ENCODE measurements at regions not wholly inside any gene's neighbourhood (a gene's known extent, or its start where the extent isn't known, plus 50 kb on each side); places are given as distances from the start of the nearest gene placed in this dataset.
"Not testable (repeated sequence)": the region's sequence is repeated elsewhere in the genome, so short reads cannot be mapped to it uniquely, and the experiment has no call there.

DNA sequence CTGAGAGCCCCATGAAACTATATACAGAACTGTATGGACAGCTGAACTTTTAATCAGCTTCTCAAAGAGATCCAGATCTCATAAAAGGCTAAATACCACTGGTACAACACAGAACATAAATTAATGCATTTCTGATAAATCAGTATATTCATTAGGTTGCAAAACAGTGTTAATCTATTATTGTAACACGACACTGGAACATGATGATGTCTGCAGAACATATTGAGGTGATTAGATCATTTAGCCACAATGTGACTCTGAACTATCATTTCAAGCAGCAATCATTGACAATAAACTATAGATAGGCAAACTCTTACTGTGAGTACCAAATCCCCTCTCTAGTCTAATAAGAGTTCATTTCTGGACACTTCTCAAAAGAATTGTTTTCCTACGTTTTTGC, 50.3 kb downstream of the GASK1B start:
- ATAC-seq = no peak
- Histone ChIP-seq H3K4me2 (ENCODE audit: low read length) (no peak overlapping the region), H2AFZ (ENCODE audit: low read length) (no peak overlapping the region), H4K20me1 (ENCODE audit: low read length) (no peaks in the 10 kb centered on the region), H3F3A (ENCODE audit: low read length, unreplicated experiment) (no peaks in the 10 kb centered on the region), H3K27ac (ENCODE audit: low read length) (no peak overlapping the region), H3K4me3 (ENCODE audit: low read length) (no peak overlapping the region), H3K9ac (ENCODE audit: low read length) (no peak overlapping the region), H3K9me2 (replicated peaks; ENCODE audit: low read length) (no peaks in the 10 kb centered on the region), H3K4me1 (ENCODE audit: insufficient read depth, low read length) (no peaks in the 10 kb centered on the region), H3K36me3 (ENCODE audit: low read depth, low read length) (no peaks in the 10 kb centered on the region), H3K79me2 (ENCODE audit: low read length) (no peaks in the 10 kb centered on the region), H3K27me3 (ENCODE audit: low read length) (no peaks in the 10 kb centered on the region), H3K9me3 (ENCODE audit: low read length) (no peaks in the 10 kb centered on the region)
- BruUV-seq (replicated peaks) = no TSS peak
- POLR2A ChIA-PET (ENCODE audit: unreplicated experiment) = no interaction called here
- CTCF ChIA-PET = no interaction called here
- no peak for DNase-seq
- TF ChIP-seq, protein P1, sequence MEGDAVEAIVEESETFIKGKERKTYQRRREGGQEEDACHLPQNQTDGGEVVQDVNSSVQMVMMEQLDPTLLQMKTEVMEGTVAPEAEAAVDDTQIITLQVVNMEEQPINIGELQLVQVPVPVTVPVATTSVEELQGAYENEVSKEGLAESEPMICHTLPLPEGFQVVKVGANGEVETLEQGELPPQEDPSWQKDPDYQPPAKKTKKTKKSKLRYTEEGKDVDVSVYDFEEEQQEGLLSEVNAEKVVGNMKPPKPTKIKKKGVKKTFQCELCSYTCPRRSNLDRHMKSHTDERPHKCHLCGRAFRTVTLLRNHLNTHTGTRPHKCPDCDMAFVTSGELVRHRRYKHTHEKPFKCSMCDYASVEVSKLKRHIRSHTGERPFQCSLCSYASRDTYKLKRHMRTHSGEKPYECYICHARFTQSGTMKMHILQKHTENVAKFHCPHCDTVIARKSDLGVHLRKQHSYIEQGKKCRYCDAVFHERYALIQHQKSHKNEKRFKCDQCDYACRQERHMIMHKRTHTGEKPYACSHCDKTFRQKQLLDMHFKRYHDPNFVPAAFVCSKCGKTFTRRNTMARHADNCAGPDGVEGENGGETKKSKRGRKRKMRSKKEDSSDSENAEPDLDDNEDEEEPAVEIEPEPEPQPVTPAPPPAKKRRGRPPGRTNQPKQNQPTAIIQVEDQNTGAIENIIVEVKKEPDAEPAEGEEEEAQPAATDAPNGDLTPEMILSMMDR (conservative IDR thresholded peaks at IDR 0.05; ENCODE audit: low read depth, low read length) = no peak
- no peak for TF ChIP-seq EZH2 (IDR thresholded peaks at IDR 0.05; ENCODE audit: low read length, unreplicated experiment)
- no peak for TF ChIP-seq EZH2phosphoT487 (IDR thresholded peaks at IDR 0.05; ENCODE audit: borderline replicate concordance, low read length)
- intact Hi-C loops (cut with micrococcal nuclease) = no loop called here

DNA sequence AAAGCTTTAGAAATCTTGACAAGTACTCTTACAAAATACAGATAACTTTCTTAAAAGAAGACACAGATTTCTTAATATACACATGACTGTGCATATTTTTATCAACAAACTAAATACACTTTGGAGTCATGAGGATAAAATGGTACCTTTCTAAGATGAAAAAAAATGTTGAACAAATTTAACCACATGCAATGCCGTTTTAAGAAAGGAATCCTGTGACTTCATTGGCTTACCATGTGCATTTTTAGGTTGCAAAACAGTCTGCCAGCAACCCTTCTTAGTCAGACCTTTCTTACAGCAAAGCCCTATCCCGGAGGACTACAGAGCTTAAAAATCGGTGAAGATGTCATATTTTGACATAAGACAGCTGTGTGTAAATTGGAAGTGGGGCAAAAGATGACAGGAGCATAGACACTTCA, 51.7 kb downstream of the GASK1B start:
- Histone ChIP-seq H3K4me1 (ENCODE audit: insufficient read depth, low read length) (no peaks in the 10 kb centered on the region), H3F3A (ENCODE audit: low read length, unreplicated experiment) (no peaks in the 10 kb centered on the region), H4K20me1 (ENCODE audit: low read length) (no peaks in the 10 kb centered on the region), H3K27me3 (ENCODE audit: low read length) (no peaks in the 10 kb centered on the region), H3K4me3 (ENCODE audit: low read length) (no peak overlapping the region), H2AFZ (ENCODE audit: low read length) (no peak overlapping the region), H3K4me2 (ENCODE audit: low read length) (no peak overlapping the region), H3K9ac (ENCODE audit: low read length) (no peak overlapping the region), H3K9me2 (replicated peaks; ENCODE audit: low read length) (no peaks in the 10 kb centered on the region), H3K79me2 (ENCODE audit: low read length) (no peaks in the 10 kb centered on the region), H3K9me3 (ENCODE audit: low read length) (no peaks in the 10 kb centered on the region), H3K27ac (ENCODE audit: low read length) (no peak overlapping the region), H3K36me3 (ENCODE audit: low read depth, low read length) (no peaks in the 10 kb centered on the region)
- no TSS peak for BruUV-seq (replicated peaks)
- ChIA-PET CTCF (no interaction called here), POLR2A (ENCODE audit: unreplicated experiment) (no interaction called here)
- DNase-seq (no peak), ATAC-seq (no peak)
- intact Hi-C loops (cut with micrococcal nuclease) = no loop called here
- TF ChIP-seq EZH2phosphoT487 (IDR thresholded peaks at IDR 0.05; ENCODE audit: borderline replicate concordance, low read length) = no peak
- no peak for TF ChIP-seq EZH2 (IDR thresholded peaks at IDR 0.05; ENCODE audit: low read length, unreplicated experiment)
- TF ChIP-seq, protein P1 (conservative IDR thresholded peaks at IDR 0.05; ENCODE audit: low read depth, low read length) = no peak

GRCh38 chr4:158120645-158121151, 52.1 kb downstream of the GASK1B start:
- POLR2A ChIA-PET (ENCODE audit: unreplicated experiment); H3K9me3 ChIP-seq (ENCODE audit: low read length); CTCF ChIA-PET; H2AFZ ChIP-seq (ENCODE audit: low read length); H3K27me3 ChIP-seq (ENCODE audit: low read length); BruUV-seq (replicated peaks); ATAC-seq; H3K27ac ChIP-seq (ENCODE audit: low read length); DNase-seq; H3K4me3 ChIP-seq (ENCODE audit: low read length); H3F3A ChIP-seq (ENCODE audit: low read length, unreplicated experiment); H3K79me2 ChIP-seq (ENCODE audit: low read length); intact Hi-C loops (cut with micrococcal nuclease); H3K9ac ChIP-seq (ENCODE audit: low read length); H3K9me2 ChIP-seq (replicated peaks; ENCODE audit: low read length); H3K36me3 ChIP-seq (ENCODE audit: low read depth, low read length); H3K4me1 ChIP-seq (ENCODE audit: insufficient read depth, low read length); H4K20me1 ChIP-seq (ENCODE audit: low read length); H3K4me2 ChIP-seq (ENCODE audit: low read length): not testable (repeated sequence)
